ENCODE measurements at regions not wholly inside any gene's neighbourhood (a gene's known extent, or its start where the extent isn't known, plus 50 kb on each side); places are given as distances from the start of the nearest gene placed in this dataset.

- ChIA-PET CTCF (no interaction called here), POLR2A (no interaction called here)
- no peak for TF ChIP-seq CTCF (IDR thresholded peaks at IDR 0.05; ENCODE audit: insufficient read depth, low read length, missing control alignments)
- DNase-seq (ENCODE audit: low read depth, low spot score): no peak
- no peak overlapping the region for H3K4me3 ChIP-seq (ENCODE audit: low read depth, low read length)
These were observed 552.8 kb upstream of the KLHL29 start for GRCh38 chr2:22832196-22832595.

- ChIA-PET CTCF (no interaction called here), POLR2A (no interaction called here)
- TF ChIP-seq CTCF (IDR thresholded peaks at IDR 0.05; ENCODE audit: insufficient read depth, low read length, missing control alignments): no peak
- no peak overlapping the region for H3K4me3 ChIP-seq (ENCODE audit: low read depth, low read length)
- DNase-seq (ENCODE audit: low read depth, low spot score): no peak
These were observed 546.5 kb upstream of the KLHL29 start for GRCh38 chr2:22838461-22838860.

- POLR2A ChIA-PET: no interaction called here
- H3K4me3 ChIP-seq (ENCODE audit: low read depth, low read length): no peak overlapping the region
- no peak for DNase-seq (ENCODE audit: low read depth, low spot score)
- TF ChIP-seq CTCF (IDR thresholded peaks at IDR 0.05; ENCODE audit: insufficient read depth, low read length, missing control alignments): no peak
- CTCF ChIA-PET: no interaction called here
These were observed 542.6 kb upstream of the KLHL29 start for GRCh38 chr2:22842205-22842869.

GRCh38 chr2:22843919-22844537, 541.0 kb upstream of the KLHL29 start:
- CTCF ChIA-PET: no interaction called here

GRCh38 chr2:22850310-22850709, 534.7 kb upstream of the KLHL29 start:
- ChIA-PET CTCF (no interaction called here), POLR2A (no interaction called here)
- no peak for DNase-seq (ENCODE audit: low read depth, low spot score)
- H3K4me3 ChIP-seq (ENCODE audit: low read depth, low read length): no peak overlapping the region
- TF ChIP-seq CTCF (IDR thresholded peaks at IDR 0.05; ENCODE audit: insufficient read depth, low read length, missing control alignments): no peak

More at GRCh38 chr2:22843919-22844537, 541.0 kb upstream of the KLHL29 start:
- POLR2A ChIA-PET: no interaction called here
- no peak for TF ChIP-seq CTCF (IDR thresholded peaks at IDR 0.05; ENCODE audit: insufficient read depth, low read length, missing control alignments)
- H3K4me3 ChIP-seq (ENCODE audit: low read depth, low read length): no peak overlapping the region
- DNase-seq (ENCODE audit: low read depth, low spot score): no peak

- H3K4me3 ChIP-seq (ENCODE audit: low read depth, low read length): no peak overlapping the region
- no peak for TF ChIP-seq CTCF (IDR thresholded peaks at IDR 0.05; ENCODE audit: insufficient read depth, low read length, missing control alignments)
- DNase-seq (ENCODE audit: low read depth, low spot score): no peak
- CTCF ChIA-PET: no interaction called here
- POLR2A ChIA-PET: no interaction called here
These were observed 530.4 kb upstream of the KLHL29 start for GRCh38 chr2:22854588-22854987.

Data from AG04449 (cell line).